Activated CD8-positive, alpha-beta memory T cell treated with anti-CD3 and anti-CD28 coated beads for 24 hours (primary cell): ENCODE measurements at regions not wholly inside any gene's neighbourhood (a gene's known extent, or its start where the extent isn't known, plus 50 kb on each side); places are given as distances from the start of the nearest gene placed in this dataset.
"Not testable (repeated sequence)": the region's sequence is repeated elsewhere in the genome, so short reads cannot be mapped to it uniquely, and the experiment has no call there.

Experiments
- DNase-seq: peaks from one replicate; pipeline ENCODE4 v3.0.0-alpha.2; 2020

DNA sequence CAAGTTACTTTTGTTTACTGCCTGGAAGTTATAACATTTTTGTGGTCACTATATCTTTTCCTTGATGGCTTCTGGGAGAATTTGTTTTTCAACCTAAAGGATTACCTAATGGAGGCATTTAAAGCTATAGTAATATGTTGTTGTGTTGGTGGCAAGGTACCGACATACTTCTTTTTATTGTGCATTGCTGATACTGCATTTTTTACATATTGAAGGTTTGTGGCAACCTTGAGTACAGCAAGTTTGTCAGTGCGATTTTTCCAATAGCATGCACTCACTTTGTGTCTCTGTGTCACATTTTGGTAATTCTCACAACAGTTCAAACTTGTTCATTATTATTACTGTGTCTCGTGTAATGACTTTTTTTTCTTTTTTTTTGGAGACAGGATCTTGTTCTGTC, 246.3 kb downstream of the LRRC70 start:
- DNase-seq = no peak

DNA sequence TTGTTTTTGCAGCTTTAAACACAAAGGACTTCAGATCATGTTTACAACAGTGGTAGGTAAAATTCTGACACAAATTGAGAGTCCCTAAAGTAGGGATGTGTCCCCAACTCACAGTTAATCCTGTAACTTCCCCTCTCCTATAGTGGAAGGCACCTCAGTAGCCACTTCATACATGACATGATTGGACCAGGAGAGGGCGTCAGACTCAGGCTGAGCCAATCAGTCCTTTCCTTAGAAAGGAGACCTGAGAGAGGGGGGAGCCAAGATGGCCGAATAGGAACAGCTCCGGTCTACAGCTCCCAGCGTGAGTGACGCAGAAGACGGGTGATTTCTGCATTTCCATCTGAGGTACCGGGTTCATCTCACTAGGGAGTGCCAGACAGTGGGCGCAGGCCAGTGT, 238.4 kb downstream of the LRRC70 start:
- not testable (repeated sequence) for DNase-seq

DNA sequence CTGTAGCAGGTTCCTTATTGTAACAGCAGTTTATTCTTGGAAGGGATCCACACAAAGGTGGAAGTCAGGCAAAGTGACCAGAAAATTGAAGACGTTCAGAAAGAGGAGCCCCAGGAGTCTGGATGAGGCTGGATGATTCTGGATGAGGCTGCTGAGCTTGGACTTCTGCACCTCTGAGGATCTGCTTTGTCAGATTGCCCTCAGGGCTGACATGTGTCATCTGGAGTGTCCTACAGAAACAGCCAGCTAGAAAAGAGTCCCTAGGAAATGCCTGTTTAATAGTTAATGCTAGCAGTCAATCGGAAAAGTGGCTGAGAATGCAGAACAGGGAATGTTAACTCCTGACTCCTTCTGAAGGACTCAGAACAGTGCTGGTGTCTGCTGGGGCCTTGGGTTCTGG, 236.4 kb downstream of the LRRC70 start:
- no peak for DNase-seq

DNA sequence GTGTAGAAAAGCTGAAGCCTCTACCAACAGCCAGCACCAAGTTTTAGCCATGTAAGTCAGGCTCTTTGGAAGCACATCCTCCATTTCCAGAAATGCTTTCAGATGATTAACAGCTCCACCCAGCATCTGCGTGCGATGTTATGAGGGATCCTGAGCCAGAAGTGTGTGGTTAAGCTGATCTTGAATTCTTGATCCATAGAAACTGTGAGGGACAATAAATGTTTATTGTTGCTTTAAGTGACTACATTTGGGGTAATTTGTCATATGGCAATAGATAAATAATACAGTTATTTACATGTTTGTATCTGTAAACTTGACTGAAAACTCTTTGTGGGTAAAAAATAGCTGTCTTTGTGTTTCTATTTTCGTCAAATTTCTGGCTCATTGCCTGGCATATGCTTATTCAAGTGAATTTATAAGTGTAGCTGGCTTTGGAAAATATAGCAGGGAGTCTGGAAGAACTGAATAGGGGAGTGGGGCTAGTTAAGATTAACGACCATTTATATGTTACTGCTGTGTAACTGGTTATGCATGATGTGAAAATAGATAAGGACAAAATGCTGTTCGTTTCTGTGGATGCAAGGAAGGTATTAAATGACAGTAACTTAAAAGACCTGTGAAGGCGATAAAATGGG, 234.1 kb downstream of the LRRC70 start:
- no peak for DNase-seq

DNA sequence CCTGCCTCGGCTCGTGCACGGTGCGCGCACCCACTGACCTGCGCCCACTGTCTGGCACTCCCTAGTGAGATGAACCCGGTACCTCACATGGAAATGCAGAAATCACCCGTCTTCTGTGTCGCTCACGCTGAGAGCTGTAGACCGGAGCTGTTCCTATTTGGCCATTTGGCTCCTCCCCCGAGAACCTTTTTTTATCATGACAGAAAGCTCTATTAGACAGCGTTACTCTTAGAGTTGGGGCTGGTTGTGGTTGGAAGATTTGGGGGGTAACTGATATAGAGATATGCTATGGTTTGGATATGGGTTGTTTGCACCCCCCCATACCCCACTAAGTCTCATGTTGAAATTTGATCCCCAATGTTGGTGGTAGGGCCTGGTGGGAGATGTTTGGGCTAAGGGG, 226.2 kb downstream of the LRRC70 start:
- not testable (repeated sequence) for DNase-seq

DNA sequence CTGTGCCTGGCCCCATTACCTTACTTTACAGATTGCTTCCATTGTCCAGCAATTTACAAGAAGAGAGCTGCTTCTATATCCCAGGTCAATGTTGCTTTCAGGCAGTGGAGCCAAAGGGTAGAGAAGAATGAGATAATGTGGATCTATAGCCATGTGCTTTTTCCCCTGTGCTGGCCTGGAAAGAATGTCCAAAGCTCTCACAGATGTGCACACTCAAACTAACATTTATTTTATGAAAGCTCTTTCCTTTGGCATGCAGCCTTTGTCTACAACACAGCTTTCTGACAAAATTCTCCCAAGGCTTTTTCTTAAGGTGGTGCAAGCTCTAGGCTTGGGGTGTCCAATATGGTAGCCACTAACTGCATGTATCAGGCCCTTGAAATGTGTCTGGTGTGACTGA, 217.3 kb downstream of the LRRC70 start:
- no peak for DNase-seq

DNA sequence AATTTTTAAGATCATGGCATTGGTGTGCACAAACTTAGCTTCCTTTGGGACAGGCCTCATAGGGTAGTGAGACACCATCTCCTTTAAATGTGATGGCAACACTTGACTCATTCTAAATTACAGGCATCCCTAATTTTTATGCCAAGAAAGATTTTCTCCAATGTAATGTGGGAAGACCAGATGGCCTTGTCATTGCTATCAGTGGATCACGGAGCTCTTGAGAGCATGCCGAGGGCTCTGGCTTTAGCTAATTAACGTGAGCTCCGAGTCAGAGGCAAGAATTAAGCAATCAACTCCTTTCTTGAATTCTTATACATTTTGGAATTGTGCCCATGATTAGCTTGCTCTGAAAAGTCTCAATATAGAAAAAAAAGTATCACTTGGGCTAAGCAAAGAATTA, 215.8 kb downstream of the LRRC70 start:
- DNase-seq = no peak

DNA sequence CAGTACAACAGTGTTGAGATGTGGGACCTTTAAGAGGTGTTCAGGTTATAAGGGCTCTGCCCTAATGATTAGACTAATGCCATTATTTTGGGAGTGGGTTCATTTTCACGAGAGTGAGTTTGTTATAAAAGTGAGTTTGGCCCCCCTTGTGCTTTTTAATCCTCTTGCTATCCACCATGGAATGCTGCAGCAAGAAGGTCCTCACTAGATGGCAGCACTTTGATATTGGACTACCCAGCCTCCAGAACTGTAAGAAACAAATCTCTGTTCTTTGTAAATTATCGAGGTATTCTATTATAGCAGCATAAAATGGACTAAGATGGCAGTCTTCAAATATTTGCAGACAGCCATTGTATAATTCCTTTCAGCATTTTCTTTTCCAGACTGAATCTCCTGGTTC, 212.4 kb downstream of the LRRC70 start:
- no peak for DNase-seq

DNA sequence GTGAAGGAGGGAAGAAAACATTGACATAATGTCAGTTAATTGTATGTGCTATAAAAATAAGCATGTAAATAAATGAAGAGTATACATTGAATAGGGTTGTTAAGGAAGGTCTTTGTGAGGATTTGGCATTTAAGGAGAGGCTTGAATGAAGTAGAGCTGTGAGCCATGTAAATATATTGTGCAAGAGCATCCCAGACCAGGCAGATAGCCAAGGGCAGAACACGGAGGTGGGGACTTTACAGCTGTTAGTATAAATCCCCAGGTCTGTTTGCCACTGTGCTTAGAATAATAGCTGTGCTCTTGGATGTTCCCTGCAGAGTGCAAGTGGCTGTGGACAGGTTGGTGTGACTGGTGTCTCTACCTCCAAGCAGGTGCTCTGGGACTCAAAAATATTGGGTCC, 211.7 kb downstream of the LRRC70 start:
- DNase-seq = no peak

DNA sequence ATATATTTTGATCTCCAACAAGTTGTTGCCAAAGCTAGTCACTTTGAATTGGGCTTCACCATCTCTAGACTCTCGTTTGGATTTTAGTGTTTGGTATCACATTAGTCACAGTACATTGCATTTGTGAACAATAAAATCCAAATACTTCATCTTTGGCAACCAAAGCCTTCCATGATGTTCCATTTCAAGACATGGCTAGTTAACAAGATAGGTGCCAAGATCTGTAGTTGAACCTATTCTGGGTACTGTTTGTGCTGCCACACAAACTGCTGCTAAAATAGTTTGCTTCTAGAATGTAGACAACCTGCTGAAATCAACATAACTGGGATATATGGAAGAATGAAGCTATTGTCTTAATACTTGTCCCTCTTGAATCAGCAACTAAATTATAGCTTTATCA, 207.5 kb downstream of the LRRC70 start:
- no peak for DNase-seq

DNA sequence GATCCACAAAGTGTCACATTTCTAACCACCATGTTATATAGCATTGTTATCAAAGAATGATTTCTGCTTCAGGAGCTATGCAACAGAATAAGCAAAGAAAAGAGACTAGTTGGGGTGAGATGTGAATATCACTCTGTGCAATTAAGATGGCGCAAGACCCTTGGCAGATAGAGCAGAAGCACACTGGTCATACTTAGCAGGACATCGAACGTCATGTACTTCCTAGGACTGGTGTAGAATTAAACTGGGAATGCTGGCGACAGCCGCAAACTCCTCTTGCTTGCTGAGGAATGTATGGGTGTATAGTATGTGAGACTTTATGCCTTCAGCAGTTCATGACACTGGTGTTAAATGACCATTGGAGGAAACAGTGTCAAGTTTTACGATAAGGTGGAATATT, 207.0 kb downstream of the LRRC70 start:
- DNase-seq = no peak

DNA sequence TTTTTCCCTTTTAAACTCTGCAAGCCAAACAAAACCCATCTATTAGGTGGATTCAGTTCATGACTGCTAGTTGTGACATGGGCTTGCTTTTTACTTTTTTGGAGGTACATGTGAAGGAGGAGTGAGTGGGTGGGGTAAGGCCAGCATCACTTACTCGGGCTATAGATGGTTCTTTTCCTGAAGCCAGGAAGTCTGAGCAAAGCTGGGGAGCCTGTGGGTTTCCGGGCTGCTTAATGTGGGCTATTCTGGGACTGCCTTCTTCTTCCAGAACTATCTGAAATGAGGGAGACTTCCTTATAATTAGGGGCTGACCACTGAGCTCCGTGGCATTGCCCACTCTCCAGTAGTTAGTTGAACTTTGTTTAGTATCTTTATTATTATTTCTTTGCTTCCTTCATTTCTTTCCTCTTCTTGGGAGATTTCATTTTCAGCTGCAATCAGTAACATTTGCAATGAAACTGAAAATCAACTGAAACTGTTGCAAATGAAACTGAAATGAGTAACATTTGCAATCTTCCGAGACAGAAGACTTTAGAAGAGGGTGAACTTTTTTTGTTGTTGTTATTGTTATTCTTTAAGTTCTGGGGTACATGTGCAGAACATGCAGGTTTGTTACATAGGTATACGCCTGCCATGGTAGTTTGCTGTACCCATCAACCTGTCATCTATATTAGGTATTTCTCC, 204.9 kb downstream of the LRRC70 start:
- DNase-seq = no peak

DNA sequence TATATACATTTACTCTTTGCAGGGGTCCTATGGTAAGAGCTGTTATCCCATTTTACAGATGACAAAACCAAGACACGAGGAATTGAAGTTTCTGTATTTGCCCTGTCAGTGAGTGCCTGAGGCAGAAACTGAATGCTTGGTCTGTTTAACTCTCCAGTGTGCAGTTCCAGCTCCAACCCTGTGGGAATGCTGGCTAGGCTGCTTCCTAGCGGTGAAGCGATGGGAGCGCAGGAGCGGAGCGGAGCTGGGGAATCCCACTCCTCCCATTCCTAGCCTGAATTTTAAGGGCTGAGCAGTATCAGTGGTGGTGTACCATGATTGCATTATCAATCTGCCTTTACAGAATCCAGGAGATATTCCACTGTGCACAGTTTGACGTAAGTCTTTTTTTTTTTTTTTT, 202.3 kb downstream of the LRRC70 start:
- DNase-seq = no peak

DNA sequence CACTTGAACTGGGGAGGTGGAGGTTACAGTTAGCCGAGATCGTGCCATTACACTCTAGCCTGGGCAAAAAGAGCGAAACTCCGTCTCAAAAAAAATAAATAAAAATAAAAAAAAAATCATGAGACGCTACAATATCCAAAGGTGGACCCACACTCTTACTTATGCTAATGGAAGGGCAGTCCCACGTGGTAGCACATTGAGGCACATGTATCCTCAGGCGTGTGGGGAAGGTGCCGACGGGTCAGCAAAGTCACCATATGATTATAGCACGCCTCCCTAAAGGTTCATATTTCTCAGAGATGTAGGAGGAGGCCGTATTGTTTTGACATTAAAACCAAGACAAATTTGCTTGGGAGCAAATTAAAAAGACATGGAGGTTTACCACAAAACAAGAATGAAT, 201.6 kb downstream of the LRRC70 start:
- DNase-seq = no peak

DNA sequence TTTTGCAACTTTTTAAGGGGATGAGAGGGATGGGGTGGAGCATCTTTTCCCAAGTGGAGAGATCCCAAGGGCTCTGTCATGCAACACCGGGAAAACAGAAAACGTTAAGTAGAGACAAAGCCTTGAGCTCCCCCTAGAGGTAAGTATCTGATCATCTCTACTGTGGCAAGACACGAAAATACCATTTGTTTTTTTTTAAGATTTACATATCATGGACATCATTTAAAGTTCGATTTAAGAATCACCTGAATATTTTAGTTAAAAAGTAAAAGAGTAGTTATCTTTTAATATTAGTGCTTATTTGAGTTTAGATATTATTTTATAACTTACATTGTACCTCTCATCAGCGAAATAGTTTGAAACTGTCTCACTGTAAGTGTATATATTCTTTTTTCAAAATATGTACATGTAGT, 200.4 kb downstream of the LRRC70 start:
- peak; percentile 57 for DNase-seq

DNA sequence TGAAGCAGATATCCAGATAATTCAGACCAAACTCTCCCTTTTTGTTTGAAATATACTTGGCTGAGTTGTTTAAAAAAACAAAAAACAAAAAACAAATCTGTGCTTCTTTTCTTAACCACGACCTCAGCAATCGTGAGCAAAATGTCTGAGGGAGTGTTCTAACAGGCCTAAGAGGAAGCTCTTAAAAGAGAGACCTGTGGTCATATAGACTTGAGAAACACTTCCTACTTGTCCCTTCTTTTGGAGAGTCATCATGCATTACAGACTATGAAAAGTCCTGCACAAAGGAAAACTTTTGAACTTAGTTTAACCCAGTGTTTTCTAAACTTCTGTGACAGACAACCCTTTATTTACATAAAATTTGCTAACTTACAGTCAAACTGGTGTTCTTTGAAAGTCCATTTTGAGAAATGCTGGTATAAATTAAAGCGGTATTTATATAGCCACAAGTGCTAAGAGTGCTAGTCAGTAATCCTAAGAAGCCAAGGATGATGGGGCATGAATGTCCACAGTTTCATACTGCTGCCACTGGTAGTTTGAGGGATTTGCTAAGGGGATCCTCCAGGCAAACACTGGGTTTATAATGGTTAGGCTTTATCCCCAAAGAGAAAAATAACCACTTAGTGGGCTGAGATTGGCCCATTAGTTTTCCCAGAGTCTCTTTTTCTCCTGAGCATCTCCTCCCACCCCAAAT, 199.8 kb downstream of the LRRC70 start:
- no peak for DNase-seq

DNA sequence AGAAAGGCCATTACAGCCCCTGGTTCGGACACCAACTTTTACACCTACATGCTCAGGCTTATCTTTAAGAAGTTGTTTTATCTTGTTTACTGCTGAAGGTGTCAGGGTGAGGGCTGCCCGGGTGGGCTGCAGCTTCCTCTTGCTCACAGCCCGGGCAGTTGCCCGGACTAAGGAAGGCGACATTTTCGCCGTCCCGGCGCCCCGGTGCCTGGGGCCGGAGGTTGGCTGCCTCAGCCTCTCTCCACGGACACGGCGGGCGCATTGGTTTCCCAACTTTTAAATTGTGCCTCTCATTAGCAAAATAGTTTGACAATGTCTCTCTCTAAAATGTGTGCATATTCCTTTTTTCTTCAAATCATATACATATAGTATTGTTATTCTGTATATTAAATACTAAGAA, 198.5 kb downstream of the LRRC70 start:
- not testable (repeated sequence) for DNase-seq

DNA sequence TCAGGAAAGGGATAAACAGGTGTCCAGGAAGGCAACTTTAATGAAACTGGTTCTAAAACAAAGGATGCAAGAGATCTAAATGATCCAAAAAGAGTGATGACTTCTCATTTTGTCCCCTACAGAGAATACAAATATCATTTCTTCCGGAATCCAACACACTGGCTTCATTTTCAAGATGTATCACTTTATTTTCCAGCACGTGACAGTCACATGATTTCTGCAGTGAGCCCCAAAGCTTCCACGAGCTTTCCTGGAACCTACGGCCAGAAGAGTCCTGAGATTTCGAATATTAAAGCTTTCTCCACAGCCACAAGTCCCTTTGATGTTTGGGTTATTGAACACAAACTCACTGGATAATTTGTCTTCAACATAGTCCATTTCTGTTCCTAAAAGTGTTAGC, 198.0 kb downstream of the LRRC70 start:
- not testable (repeated sequence) for DNase-seq

DNA sequence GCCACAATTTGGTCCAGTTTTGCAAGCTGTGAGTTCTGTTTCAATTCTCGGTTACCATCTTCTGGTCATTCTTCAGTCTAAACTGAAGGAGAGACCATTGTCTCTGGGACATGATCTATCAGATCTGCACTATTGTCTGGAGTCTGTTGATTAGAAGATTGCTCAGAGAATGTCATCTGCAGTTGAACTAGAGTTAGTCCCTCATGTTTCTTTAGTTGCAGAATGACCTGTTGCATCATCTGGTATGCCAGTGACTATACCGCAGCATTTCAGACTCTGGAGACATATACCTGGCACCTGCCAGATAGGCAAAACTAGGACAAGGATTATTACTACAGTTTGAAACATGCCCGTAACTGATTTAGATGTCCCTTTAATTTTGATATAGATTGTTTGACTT, 194.8 kb downstream of the LRRC70 start:
- no peak for DNase-seq

DNA sequence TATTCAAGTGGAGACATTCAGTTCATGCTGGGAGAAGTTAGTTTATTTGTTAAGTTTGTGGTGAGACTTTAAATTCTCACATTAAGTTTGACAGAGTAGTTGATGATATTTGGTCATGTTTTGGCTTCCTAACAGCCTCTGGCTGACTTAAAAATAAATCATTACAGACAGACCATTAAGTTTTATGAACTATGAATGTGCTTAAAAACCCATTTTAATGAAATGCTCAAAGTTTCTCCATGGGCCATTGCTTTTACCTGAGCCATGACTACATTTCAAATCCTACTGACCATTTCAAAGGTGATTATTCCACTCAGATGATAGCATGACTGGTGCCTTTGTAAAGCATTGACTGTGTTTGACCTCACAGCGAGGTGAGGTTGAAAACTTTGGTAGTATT, 192.7 kb downstream of the LRRC70 start:
- DNase-seq = no peak

DNA sequence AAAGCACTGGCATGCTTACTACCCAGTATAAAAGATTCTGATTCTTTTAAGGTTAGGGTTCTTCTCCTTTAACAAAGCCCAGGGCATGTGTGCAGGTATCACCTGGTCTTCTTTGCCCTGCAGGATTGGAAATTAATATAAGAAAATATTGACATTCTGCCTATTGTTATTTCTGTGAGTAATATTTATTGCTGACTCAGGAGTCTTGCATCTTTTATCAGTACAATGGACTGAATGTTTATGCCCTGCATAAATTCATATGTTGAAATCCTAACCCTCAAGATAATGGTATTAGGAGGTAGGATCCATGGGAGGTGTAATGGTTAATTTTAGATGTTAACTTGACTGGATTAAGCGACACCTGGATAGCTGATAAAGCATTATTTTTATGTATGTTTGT, 189.0 kb downstream of the LRRC70 start:
- no peak for DNase-seq

DNA sequence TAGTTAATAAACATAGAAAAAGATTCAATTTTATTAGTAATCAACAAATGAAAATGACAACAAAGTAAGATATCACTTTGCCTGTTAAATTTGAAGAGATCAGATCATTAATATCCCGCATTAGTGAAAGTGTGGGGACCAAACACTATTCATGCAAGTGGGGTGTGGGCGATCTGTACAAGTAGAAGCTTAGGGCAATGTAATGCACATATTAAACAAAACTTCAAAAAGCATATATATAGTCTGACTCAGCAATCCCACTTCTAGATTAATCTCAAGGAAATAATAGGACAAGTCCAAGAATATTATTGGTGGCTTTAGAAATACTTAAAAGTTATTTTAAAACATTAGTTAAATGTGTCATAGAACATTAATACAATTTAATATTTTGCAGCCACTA, 188.5 kb downstream of the LRRC70 start:
- DNase-seq = no peak

DNA sequence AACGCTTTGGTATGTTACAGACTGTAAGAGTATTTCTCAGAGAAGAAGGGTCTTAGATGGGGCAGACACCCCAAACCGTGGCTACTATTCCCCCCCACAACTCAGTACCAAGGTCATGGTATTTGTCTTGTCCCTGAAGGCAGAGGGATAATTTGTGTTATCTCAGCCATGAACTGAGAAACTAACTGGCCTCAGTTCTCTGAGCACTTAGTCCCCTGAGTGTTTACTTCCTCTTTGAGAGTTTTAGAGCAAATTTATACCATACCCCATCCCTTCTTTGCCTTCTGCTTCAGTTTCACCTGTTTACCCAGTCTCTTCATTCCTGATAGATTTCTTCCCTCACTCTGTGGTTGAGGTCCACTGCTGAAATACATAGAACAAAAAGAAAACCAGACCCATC, 183.9 kb downstream of the LRRC70 start:
- no peak for DNase-seq

DNA sequence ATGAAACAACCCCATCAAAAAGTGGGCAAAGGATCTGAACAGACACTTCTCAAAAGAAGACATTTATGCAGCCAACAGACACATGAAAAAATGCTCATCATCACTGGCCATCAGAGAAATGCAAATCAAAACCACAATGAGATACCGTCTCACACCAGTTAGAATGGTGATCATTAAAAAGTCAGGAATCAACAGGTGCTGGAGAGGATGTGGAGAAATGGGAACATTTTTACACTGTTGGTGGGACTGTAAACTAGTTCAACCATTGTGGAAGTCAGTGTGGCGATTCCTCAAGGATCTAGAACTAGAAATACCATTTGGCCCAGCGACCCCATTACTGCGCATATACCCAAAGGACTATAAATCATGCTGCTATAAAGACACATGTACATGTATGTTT, 179.1 kb downstream of the LRRC70 start:
- not testable (repeated sequence) for DNase-seq

DNA sequence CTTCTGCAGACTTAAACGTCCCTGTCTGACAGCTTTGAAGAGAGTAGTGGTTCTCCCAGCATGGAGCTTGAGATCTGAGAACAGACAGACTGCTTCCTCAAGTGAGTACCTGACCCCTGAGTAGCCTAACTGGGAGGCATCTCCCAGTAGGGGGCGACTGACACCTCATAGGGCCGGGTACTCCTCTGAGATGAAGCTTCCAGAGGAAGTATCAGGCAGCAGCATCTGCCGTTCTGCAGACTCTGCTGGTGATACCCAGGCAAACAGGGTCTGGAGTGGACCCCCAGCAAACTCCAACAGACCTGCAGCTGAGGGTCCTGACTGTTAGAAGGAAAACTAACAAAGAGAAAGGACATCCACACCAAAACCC, 174.4 kb downstream of the LRRC70 start:
- not testable (repeated sequence) for DNase-seq
